HG03064 (cell line): ENCODE measurements at regions not wholly inside any gene's neighbourhood (a gene's known extent, or its start where the extent isn't known, plus 50 kb on each side); places are given as distances from the start of the nearest gene placed in this dataset.

Experiments
- ATAC-seq: cut with Tn5 transposase; IDR thresholded peaks from one replicate; pipeline ENCODE4 v1.9.1; 2021; ENCODE audit warnings: low read depth; ENCODE audit not compliant: unreplicated experiment

GRCh38 chr5:173793648-173794548 lies 94.3 kb upstream of the CPEB4 start:
- no peak for ATAC-seq

GRCh38 chr5:173794901-173795416 lies 93.2 kb upstream of the CPEB4 start:
- no peak for ATAC-seq

DNA sequence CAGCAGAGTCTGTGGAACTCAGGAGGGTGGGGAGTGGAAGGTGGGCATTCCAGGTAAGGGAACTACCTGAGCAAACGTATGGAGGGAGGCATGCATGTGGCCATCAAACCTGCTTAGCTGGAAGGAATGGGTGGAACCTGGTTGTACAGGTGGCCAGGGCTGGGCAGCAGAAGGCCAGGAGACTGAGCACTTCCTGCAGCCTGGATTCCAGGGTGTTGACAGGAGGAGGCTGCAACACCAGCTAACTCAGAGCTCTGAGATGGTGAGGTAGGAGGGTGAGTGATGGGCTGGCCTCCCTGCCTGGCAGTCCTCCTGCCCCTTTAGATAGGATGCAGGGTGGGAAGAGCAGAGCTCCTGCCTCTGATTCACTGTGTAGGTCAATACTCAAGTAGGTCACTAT lies 92.5 kb upstream of the CPEB4 start:
- no peak for ATAC-seq

- no peak for ATAC-seq
Measured at GRCh38 chr5:173796721-173797495, 91.2 kb upstream of the CPEB4 start.

DNA sequence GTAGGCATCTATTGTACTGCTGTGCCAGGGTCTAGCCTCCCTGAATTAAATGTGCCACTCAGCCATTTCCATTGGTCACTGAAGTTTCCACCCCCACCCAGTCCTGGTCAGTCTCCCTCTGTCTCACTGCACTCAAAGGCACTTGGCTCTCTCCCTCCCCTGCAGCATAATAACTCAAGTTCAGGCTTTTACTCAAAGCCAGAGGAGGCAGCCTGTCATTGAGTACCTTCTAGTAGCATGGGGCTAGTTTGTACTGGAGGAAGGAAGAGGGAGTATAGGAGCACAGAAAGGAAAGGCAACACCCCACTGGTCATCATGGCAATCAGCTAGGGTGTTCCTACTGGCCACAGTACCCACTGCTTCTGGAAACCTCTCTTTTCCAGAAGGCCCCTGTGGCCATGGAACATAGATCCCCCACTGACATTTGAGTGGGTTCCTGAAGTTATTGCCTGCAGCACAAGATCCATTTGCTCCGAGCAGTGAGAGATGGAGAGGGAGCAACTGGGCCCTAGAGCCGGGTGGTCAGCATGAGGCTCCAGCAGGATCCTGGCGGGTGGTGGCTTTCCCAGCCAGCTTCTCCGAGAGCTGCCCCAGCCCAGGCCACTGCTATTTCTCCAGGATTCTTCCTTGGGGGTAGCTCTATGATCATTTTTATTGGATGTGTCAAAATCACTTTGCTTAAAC lies 89.9 kb upstream of the CPEB4 start:
- no peak for ATAC-seq

DNA sequence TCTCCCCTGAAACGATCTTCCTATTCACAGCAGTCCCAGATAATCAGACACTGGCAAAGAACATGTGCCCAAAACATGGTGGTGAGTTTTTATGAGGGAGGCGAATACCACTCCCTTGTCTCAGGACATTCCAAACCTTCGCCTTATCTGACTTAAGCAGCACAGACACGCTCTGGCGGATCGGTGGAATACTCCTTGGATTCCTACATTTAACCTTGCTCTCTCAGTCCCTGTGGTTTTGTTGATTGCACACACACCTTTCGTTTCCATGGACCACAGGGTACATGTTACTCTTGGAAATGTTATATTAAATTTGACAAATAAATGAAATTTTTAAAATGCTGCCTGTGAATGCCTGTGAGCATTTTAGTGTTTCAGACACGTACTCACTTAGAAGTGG lies 87.8 kb upstream of the CPEB4 start:
- ATAC-seq = no peak

GRCh38 chr5:173801006-173801405 lies 87.1 kb upstream of the CPEB4 start:
- ATAC-seq = no peak

DNA sequence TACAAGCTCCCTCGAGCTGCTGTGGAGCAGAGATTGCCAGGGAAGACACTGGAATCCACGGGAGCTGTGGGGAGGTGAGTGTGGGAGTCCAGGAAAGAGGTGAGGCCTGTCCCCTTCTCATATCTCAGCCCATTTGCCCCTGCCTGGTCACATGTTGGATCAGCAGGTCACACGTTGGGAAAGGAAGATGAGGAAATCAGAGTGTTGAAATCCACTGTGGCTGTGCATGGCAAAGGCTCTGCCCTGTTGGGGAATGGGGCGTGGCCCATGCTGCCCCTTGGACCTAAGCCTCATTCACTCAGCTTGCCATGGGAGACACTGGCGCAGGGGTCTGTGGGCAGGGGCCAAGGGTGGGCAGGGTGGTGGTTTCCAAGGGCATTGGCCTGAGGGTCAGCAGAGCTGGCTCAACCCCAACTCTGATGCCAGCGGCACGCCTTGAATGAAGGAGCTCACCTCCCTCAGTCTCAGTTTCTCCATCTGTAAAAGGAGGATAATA lies 85.4 kb upstream of the CPEB4 start:
- no peak for ATAC-seq

DNA sequence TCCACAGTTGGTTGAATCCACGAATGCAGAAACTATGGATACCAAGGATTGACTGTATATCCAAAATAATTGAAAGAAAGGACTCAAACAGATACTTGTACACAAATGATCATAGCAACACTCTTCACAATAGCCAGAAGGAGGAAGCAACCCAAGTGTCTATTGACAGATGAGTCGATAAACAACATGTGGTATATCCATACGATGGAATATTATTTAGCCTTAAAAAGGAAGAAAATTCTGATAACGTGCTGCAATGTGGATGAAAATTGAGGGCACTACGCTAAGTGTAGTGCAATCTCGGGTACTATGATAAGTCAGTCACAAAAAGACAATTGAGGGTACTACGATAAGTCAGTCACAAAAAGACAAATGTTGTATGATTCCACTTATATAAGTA lies 83.6 kb upstream of the CPEB4 start:
- ATAC-seq = no peak

GRCh38 chr5:173806270-173807035 lies 81.7 kb upstream of the CPEB4 start:
- no peak for ATAC-seq

- no peak for ATAC-seq
Measured at GRCh38 chr5:173807181-173807655, 80.9 kb upstream of the CPEB4 start.

GRCh38 chr5:173808079-173808808 lies 79.9 kb upstream of the CPEB4 start:
- no peak for ATAC-seq

DNA sequence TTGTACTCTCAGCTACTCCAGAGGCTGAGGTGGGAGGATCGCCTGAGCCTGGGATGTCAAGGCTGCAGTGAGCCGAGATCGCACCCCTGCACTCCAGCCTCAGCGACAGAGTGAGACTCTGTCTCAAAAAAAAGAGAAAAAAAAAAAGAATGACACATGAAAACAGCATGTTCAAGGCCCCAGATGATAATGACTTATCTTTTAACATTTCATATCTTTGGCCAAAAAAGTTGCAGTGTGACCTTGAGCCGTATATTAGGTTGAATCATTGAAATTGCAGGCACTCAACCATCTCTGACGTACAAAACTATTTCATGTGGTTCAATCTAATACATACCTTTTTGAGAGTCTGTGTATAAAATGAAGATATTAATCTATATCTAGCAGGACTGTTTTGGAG lies 79.1 kb upstream of the CPEB4 start:
- no peak for ATAC-seq

GRCh38 chr5:173812811-173813550 lies 75.2 kb upstream of the CPEB4 start:
- ATAC-seq = no peak

GRCh38 chr5:173814053-173814452 lies 74.1 kb upstream of the CPEB4 start:
- ATAC-seq = no peak

DNA sequence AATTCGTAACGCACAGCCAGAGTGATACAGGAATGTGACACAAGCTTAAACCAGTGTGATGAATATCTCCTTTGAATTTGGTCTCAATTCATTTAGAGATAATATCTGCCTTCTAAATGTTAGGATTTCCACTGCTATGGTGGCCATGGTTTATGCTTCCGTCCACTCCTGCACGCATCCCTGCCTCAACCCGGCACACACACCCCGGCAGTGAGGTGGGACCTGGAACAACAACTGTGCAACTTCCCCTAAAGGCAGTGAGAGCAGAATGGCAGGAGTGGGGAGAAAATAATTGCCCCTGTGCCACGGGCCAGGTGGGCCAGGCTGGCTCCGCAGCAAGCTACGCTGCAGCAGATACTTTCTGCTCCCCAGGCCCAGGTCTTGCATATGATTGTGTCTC lies 72.6 kb upstream of the CPEB4 start:
- ATAC-seq = no peak

DNA sequence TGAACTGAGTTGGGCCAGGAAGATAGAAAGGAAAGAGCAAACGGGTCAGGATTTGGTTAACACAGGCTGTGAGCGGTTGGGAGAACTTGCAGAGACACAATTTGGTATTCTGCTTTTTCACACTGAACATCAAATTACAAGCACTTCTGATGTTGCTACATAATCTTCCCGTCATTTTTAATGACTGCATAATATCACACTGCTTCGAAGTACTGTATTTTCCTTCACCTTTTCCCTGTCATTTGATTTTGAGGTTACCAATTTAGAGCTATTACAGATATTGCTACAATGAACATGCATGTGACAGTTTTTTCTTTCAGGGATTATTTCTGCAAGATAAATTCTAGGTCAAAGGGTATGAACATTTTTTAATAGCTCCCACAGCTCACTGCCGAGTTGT lies 71.4 kb upstream of the CPEB4 start:
- ATAC-seq = no peak

DNA sequence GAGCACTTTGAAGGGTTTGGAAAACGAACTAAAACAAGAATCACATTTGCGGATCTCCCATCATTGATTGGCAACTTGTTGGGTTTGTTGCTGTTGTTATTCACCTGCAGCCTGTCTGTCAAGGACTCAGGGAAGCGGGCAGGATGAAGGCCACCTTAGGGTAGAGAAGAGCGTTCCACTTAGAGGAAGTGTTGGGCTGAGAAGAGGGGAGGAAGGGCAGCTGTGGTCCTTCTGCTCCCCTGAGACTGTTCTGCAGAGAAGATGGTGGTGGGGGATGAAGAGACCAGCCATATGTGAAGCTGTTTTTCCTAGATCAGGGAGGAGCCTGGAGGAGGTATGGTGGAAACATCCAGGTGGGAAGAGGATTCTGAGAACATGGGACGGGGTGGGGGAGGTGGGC lies 70.6 kb upstream of the CPEB4 start:
- ATAC-seq = no peak

GRCh38 chr5:173819521-173819920 lies 68.6 kb upstream of the CPEB4 start:
- no peak for ATAC-seq
